ENCODE measurements at regions not wholly inside any gene's neighbourhood (a gene's known extent, or its start where the extent isn't known, plus 50 kb on each side); places are given as distances from the start of the nearest gene placed in this dataset.
"Not testable (repeated sequence)": the region's sequence is repeated elsewhere in the genome, so short reads cannot be mapped to it uniquely, and the experiment has no call there.

DNA sequence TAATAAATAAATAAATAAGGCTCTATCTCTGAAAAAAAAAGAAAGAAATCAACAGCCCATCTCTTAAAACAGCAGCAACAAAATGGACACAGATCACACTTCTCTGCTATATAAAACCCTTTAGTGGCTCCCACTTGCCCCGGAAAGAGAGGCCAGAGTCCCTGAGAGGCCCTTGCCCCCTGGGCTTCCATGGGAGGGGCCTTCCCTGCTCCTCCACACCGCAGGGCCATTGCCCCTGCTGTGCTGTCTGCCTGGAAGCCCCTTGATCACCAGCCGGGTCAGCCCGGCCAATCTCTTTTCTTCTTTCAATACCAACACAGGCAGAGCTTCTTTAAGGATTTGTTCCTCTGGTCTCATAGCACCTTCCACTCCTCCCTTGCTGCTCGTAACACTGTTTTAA, 171.1 kb downstream of the URI1 start:
- Mint-ChIP-seq H3K36me3 (ENCODE audit: unreplicated experiment) (no peaks in the 10 kb centered on the region), H3K4me3 (ENCODE audit: unreplicated experiment) (no peak overlapping the region)

DNA sequence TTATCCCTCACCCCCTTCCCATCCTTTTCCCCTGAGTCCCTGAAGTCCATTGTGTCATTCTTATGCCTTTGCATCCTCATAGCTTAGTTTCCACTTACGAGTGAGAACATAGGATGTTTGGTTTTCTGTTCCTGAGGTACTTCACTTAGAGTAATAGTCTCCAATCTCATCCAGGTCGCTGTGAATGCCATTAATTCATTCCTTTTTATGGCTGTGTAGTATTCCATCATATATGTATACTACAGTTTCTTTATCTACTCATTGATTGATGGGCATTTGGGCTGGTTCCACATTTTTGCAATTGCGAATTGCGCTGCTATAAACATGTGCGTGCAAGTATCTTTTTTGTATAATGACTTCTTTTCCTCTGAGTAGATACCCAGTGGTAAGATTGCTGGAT, 172.1 kb downstream of the URI1 start:
- DNase-seq (ENCODE audit: extremely low spot score, unreplicated experiment); H3K27me3 Mint-ChIP-seq (ENCODE audit: unreplicated experiment); H3K4me3 Mint-ChIP-seq (ENCODE audit: unreplicated experiment); H3K27ac Mint-ChIP-seq (ENCODE audit: unreplicated experiment); H3K36me3 Mint-ChIP-seq (ENCODE audit: unreplicated experiment); H3K4me1 Mint-ChIP-seq (ENCODE audit: unreplicated experiment); H3K9me3 Mint-ChIP-seq (ENCODE audit: unreplicated experiment): not testable (repeated sequence)

More for the DNA sequence above, 171.1 kb downstream of the URI1 start:
- Mint-ChIP-seq H3K9me3 (ENCODE audit: unreplicated experiment) (no peaks in the 10 kb centered on the region), H3K4me1 (ENCODE audit: unreplicated experiment) (no peaks in the 10 kb centered on the region), H3K27me3 (ENCODE audit: unreplicated experiment) (no peaks in the 10 kb centered on the region), H3K27ac (ENCODE audit: unreplicated experiment) (no peak overlapping the region)
- TF ChIP-seq, protein P1, sequence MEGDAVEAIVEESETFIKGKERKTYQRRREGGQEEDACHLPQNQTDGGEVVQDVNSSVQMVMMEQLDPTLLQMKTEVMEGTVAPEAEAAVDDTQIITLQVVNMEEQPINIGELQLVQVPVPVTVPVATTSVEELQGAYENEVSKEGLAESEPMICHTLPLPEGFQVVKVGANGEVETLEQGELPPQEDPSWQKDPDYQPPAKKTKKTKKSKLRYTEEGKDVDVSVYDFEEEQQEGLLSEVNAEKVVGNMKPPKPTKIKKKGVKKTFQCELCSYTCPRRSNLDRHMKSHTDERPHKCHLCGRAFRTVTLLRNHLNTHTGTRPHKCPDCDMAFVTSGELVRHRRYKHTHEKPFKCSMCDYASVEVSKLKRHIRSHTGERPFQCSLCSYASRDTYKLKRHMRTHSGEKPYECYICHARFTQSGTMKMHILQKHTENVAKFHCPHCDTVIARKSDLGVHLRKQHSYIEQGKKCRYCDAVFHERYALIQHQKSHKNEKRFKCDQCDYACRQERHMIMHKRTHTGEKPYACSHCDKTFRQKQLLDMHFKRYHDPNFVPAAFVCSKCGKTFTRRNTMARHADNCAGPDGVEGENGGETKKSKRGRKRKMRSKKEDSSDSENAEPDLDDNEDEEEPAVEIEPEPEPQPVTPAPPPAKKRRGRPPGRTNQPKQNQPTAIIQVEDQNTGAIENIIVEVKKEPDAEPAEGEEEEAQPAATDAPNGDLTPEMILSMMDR (IDR thresholded peaks at IDR 0.05), result no peak
- DNase-seq (ENCODE audit: extremely low spot score, unreplicated experiment), result no peak

DNA sequence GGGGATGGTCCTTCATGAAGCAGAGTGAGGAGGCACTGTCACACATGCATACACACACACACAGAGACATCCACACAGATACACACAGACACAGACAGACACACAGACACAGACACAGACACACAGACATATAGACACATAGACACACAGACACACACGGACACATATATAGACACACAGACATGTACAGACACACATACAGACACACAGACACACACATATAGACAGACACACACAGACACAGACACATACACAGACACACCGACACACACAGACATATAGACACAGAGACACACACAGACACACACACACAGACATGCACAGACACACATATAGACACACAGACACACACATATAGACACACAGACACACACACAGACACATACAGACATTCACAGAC, 173.9 kb downstream of the URI1 start:
- Mint-ChIP-seq H3K4me3 (ENCODE audit: unreplicated experiment) (no peak overlapping the region), H3K27ac (ENCODE audit: unreplicated experiment) (no peak overlapping the region), H3K9me3 (ENCODE audit: unreplicated experiment) (no peaks in the 10 kb centered on the region), H3K27me3 (ENCODE audit: unreplicated experiment) (no peaks in the 10 kb centered on the region), H3K4me1 (ENCODE audit: unreplicated experiment) (no peaks in the 10 kb centered on the region), H3K36me3 (ENCODE audit: unreplicated experiment) (no peaks in the 10 kb centered on the region)
- TF ChIP-seq, protein P1 (IDR thresholded peaks at IDR 0.05), result no peak
- DNase-seq (ENCODE audit: extremely low spot score, unreplicated experiment), result no peak

DNA sequence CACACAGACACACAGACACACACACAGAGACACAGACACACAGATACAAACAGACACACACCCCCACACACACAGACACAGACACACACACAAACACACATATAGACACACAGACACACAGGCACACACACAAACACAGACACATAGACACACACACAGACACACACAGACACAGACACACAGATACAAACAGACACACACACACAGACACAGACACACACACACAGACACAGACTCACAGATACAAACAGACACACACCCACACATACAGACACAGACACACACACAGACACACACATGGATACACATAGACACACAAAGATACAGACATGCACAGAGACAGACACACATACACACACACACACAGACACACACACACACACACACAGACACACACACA, 174.5 kb downstream of the URI1 start:
- DNase-seq (ENCODE audit: extremely low spot score, unreplicated experiment), result no peak
- TF ChIP-seq, protein P1 (IDR thresholded peaks at IDR 0.05), result no peak
- H3K36me3 Mint-ChIP-seq (ENCODE audit: unreplicated experiment), result no peaks in the 10 kb centered on the region
- H3K27ac Mint-ChIP-seq (ENCODE audit: unreplicated experiment), result no peak overlapping the region
- no peaks in the 10 kb centered on the region for H3K27me3 Mint-ChIP-seq (ENCODE audit: unreplicated experiment)
- no peak overlapping the region for H3K4me3 Mint-ChIP-seq (ENCODE audit: unreplicated experiment)
- no peaks in the 10 kb centered on the region for H3K9me3 Mint-ChIP-seq (ENCODE audit: unreplicated experiment)
- no peaks in the 10 kb centered on the region for H3K4me1 Mint-ChIP-seq (ENCODE audit: unreplicated experiment)

DNA sequence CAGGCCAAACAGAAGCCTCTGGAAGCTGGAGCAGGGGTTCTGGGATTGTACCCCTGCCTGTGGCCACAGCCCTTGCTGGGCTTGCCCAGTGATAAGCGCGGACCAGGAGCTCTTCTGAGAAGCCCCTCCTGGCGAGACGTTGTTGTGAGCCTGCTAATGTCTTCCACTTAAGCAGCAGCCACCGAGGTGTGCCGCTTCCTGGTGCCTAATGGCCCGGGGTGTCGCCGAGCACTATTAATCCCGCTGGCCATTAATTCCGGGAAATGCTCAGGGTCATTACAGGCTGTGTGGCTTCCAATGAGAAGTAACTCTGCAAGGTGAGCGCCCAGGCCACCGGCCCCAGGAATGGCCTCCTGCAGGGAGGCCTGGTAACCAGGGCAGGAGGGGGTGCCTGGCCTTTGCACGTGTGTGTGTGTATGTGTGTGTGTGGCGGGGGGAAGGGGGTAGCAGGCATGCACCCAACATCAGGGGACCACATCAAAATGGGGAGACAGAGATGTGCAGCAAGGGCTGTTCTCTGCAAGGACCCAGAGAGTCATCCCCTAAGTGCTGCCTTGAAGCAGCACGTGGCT, 175.0 kb downstream of the URI1 start:
- Mint-ChIP-seq H3K27ac (ENCODE audit: unreplicated experiment) (no peak overlapping the region), H3K36me3 (ENCODE audit: unreplicated experiment) (no peaks in the 10 kb centered on the region), H3K4me1 (ENCODE audit: unreplicated experiment) (no peaks in the 10 kb centered on the region), H3K9me3 (ENCODE audit: unreplicated experiment) (no peaks in the 10 kb centered on the region), H3K4me3 (ENCODE audit: unreplicated experiment) (no peak overlapping the region), H3K27me3 (ENCODE audit: unreplicated experiment) (no peaks in the 10 kb centered on the region)
- no peak for DNase-seq (ENCODE audit: extremely low spot score, unreplicated experiment)
- TF ChIP-seq, protein P1 (IDR thresholded peaks at IDR 0.05), result no peak

DNA sequence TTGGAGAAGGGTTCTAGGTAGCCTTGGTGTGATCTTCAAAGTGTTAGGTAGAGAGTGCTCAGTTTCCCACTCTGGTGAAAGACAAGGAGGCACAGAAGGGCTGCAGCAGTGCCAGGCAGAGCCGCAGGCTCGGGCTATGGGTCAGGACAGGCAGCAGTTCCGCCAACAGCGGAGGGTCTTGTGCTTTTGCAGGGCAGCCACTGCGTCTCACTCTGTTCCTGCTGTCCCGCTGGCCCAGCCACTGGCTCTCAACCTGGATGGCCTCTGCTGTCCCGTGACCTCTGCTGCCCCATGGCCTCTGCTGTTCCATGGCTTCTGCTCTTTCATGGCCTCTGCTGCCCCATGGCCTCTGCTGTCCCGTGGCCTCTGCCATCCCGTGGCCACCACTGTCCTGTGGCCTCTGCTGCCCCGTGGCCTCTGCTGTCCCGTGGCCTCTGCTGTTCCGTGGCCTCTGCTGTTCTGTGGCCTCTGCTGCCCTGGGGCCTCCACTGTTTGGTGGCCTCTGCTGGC, 175.7 kb downstream of the URI1 start:
- Mint-ChIP-seq H3K9me3 (ENCODE audit: unreplicated experiment) (peaks cover 2% of the 10 kb centered on the region), H3K4me3 (ENCODE audit: unreplicated experiment) (no peak overlapping the region), H3K4me1 (ENCODE audit: unreplicated experiment) (no peaks in the 10 kb centered on the region), H3K27ac (ENCODE audit: unreplicated experiment) (no peak overlapping the region), H3K27me3 (ENCODE audit: unreplicated experiment) (no peaks in the 10 kb centered on the region), H3K36me3 (ENCODE audit: unreplicated experiment) (no peaks in the 10 kb centered on the region)
- TF ChIP-seq, protein P1 (IDR thresholded peaks at IDR 0.05), result no peak
- DNase-seq (ENCODE audit: extremely low spot score, unreplicated experiment), result no peak

All from osteocyte (in vitro differentiated cells).